ENCODE measurements at regions not wholly inside any gene's neighbourhood (a gene's known extent, or its start where the extent isn't known, plus 50 kb on each side); places are given as distances from the start of the nearest gene placed in this dataset.
"Not testable (repeated sequence)": the region's sequence is repeated elsewhere in the genome, so short reads cannot be mapped to it uniquely, and the experiment has no call there.

GRCh38 chr5:166671811-166672210, 1619.6 kb upstream of the WWC1 start:
- DNase-seq (ENCODE audit: low read depth, low spot score), result no peak

GRCh38 chr5:166672431-166672830, 1619.0 kb upstream of the WWC1 start:
- no peak for DNase-seq (ENCODE audit: low read depth, low spot score)

- no peak for DNase-seq (ENCODE audit: low read depth, low spot score)
Observed at GRCh38 chr5:166677891-166678290, 1613.6 kb upstream of the WWC1 start.

- no peak for DNase-seq (ENCODE audit: low read depth, low spot score)
Observed at GRCh38 chr5:166679331-166679730, 1612.1 kb upstream of the WWC1 start.

GRCh38 chr5:166695326-166695725, 1596.1 kb upstream of the WWC1 start:
- no peak for DNase-seq (ENCODE audit: low read depth, low spot score)

- no peak for DNase-seq (ENCODE audit: low read depth, low spot score)
Observed at GRCh38 chr5:166708291-166708690, 1583.2 kb upstream of the WWC1 start.

GRCh38 chr5:166709691-166710090, 1581.8 kb upstream of the WWC1 start:
- no peak for DNase-seq (ENCODE audit: low read depth, low spot score)

- peak; percentile 31 for DNase-seq (ENCODE audit: low read depth, low spot score)
Observed at GRCh38 chr5:166710271-166710670, 1581.2 kb upstream of the WWC1 start.

GRCh38 chr5:166712447-166713185, 1578.8 kb upstream of the WWC1 start:
- DNase-seq (ENCODE audit: low read depth, low spot score), result no peak

- no peak for DNase-seq (ENCODE audit: low read depth, low spot score)
Observed at GRCh38 chr5:166713295-166713694, 1578.2 kb upstream of the WWC1 start.

GRCh38 chr5:166716856-166717492, 1574.5 kb upstream of the WWC1 start:
- no peak for DNase-seq (ENCODE audit: low read depth, low spot score)

- DNase-seq (ENCODE audit: low read depth, low spot score), result no peak
Observed at GRCh38 chr5:166719991-166720390, 1571.5 kb upstream of the WWC1 start.

- no peak for DNase-seq (ENCODE audit: low read depth, low spot score)
Observed at GRCh38 chr5:166722939-166723338, 1568.5 kb upstream of the WWC1 start.

- DNase-seq (ENCODE audit: low read depth, low spot score), result peak; percentile 43
Observed at GRCh38 chr5:166724284-166724683, 1567.2 kb upstream of the WWC1 start.

- no peak for DNase-seq (ENCODE audit: low read depth, low spot score)
Observed at GRCh38 chr5:166725593-166725992, 1565.9 kb upstream of the WWC1 start.

GRCh38 chr5:166726406-166726805, 1565.0 kb upstream of the WWC1 start:
- no peak for DNase-seq (ENCODE audit: low read depth, low spot score)

GRCh38 chr5:166742951-166743350, 1548.5 kb upstream of the WWC1 start:
- DNase-seq (ENCODE audit: low read depth, low spot score), result not testable (repeated sequence)

- DNase-seq (ENCODE audit: low read depth, low spot score), result no peak
Observed at GRCh38 chr5:166746506-166746905, 1544.9 kb upstream of the WWC1 start.

GRCh38 chr5:166750376-166750775, 1541.1 kb upstream of the WWC1 start:
- no peak for DNase-seq (ENCODE audit: low read depth, low spot score)

GRCh38 chr5:166758151-166758550, 1533.3 kb upstream of the WWC1 start:
- DNase-seq (ENCODE audit: low read depth, low spot score), result peak; percentile 2

- no peak for DNase-seq (ENCODE audit: low read depth, low spot score)
Observed at GRCh38 chr5:166767858-166768257, 1523.6 kb upstream of the WWC1 start.

GRCh38 chr5:166768536-166768935, 1522.9 kb upstream of the WWC1 start:
- no peak for DNase-seq (ENCODE audit: low read depth, low spot score)

- DNase-seq (ENCODE audit: low read depth, low spot score), result peak; percentile 64
Observed at GRCh38 chr5:166772770-166773169, 1518.7 kb upstream of the WWC1 start.
